Small intestine (tissue), 7 donors: ENCODE measurements at regions not wholly inside any gene's neighbourhood (a gene's known extent, or its start where the extent isn't known, plus 50 kb on each side); places are given as distances from the start of the nearest gene placed in this dataset.

ENCODE experiments used
- DNase-seq, 2 donors: peaks; one replicate each; pipeline versions ENCODE4 v3.0.0 to v3.0.0-alpha.2; 2013
- FAIRE-seq: peaks from 2 replicates; lab custom pipeline; 2012; peaks lifted over from hg19 to GRCh38; lab: Jason Lieb, UNC
- H3K27ac ChIP-seq, 3 donors: one replicate each; pipeline ENCODE4 v1.5.1; 2013; ENCODE audit warnings: low read length in 2 of 3, mild to moderate bottlenecking in 2 of 3, control low read depth in 1 of 3, inconsistent platforms in 1 of 3, low read depth in 1 of 3, moderate library complexity in 1 of 3
- H3K27me3 ChIP-seq, 3 donors: one replicate each; pipeline ENCODE4 v1.6.1; 2013; ENCODE audit warnings: low read length in 3 of 3, inconsistent platforms in 1 of 3; ENCODE audit not compliant: control insufficient read depth in 3 of 3, insufficient read depth in 3 of 3
- H3K36me3 ChIP-seq, 3 donors: one replicate each; pipeline ENCODE4 v1.6.1; 2013; ENCODE audit warnings: low read length in 3 of 3, inconsistent platforms in 1 of 3, low read depth in 1 of 3, mild to moderate bottlenecking in 1 of 3, moderate library complexity in 1 of 3; ENCODE audit not compliant: control insufficient read depth in 3 of 3, insufficient read depth in 2 of 3
- H3K4me1 ChIP-seq, 3 donors: one replicate each; pipeline ENCODE4 v1.6.1; 2013; ENCODE audit warnings: low read length in 2 of 3, inconsistent platforms in 1 of 3, low read depth in 1 of 3, mild to moderate bottlenecking in 1 of 3, moderate library complexity in 1 of 3; ENCODE audit not compliant: control insufficient read depth in 3 of 3, insufficient read depth in 2 of 3
- H3K4me3 ChIP-seq, 3 donors: one replicate each; pipeline ENCODE4 v1.5.1; 2013; ENCODE audit warnings: low read length in 3 of 3, control low read depth in 1 of 3, inconsistent platforms in 1 of 3, low read depth in 1 of 3, mild to moderate bottlenecking in 1 of 3, moderate library complexity in 1 of 3
- H3K9me3 ChIP-seq, 2 donors: one replicate each; pipeline ENCODE4 v1.6.1; 2013; ENCODE audit warnings: low read depth in 1 of 2, low read length in 1 of 2; ENCODE audit not compliant: control insufficient read depth in 2 of 2, insufficient read depth in 1 of 2
- WGBS, 3 donors: extraction: QIAGEN DNeasy Blood & Tissue Kit; methylation state at CpG; one replicate each; pipeline ENCODE4 v1.1.7; 2013; 5-methylcytosine and 5-hydroxymethylcytosine counted together
- donor health status: healthy with polysubstance abuse.
- donor health status: control.
- donor health status: control.
- donor health status: Bipolar disorder and iron deficiency.
- donor health status: healthy.

- Histone ChIP-seq H3K27me3 (no peaks in the 10 kb centered on the region), H3K36me3 (no peaks in the 10 kb centered on the region), H3K4me1 (no peaks in the 10 kb centered on the region), H3K4me3 (no peak overlapping the region), H3K27ac (no peak overlapping the region), H3K9me3 (no peaks in the 10 kb centered on the region)
- WGBS, 3 donors: 27 to 42% (median 32%) methylated on average over 2 of the region's 2 CpGs
- DNase-seq: no peak
- no peak for FAIRE-seq
Observed at GRCh38 chr16:75921281-75921680, 195.0 kb upstream of the CPHXL start.

- Histone ChIP-seq H3K4me1 (no peaks in the 10 kb centered on the region), H3K9me3 (no peaks in the 10 kb centered on the region), H3K4me3 (no peak overlapping the region), H3K36me3 (no peaks in the 10 kb centered on the region), H3K27me3 (no peaks in the 10 kb centered on the region), H3K27ac (no peak overlapping the region)
- FAIRE-seq: no peak
- 63 to 73% (median 72%) methylated on average over 3 of the region's 3 CpGs for WGBS, 3 donors
- no peak for DNase-seq
Observed at GRCh38 chr16:75922250-75922649, 196.0 kb upstream of the CPHXL start.

- 74 to 81% (median 78%) methylated on average over 3 of the region's 3 CpGs for WGBS, 3 donors
- DNase-seq: no peak
- FAIRE-seq: no peak
- H3K27me3 ChIP-seq: no peaks in the 10 kb centered on the region
- H3K4me1 ChIP-seq: no peaks in the 10 kb centered on the region
- H3K4me3 ChIP-seq: no peak overlapping the region
- H3K27ac ChIP-seq: no peak overlapping the region
- H3K36me3 ChIP-seq: no peaks in the 10 kb centered on the region
- no peaks in the 10 kb centered on the region for H3K9me3 ChIP-seq
Observed at GRCh38 chr16:75924397-75924796, 198.1 kb upstream of the CPHXL start.

GRCh38 chr16:75927810-75928209 is 201.5 kb upstream of the CPHXL start:
- Histone ChIP-seq H3K27ac (no peak overlapping the region), H3K27me3 (no peaks in the 10 kb centered on the region), H3K36me3 (no peaks in the 10 kb centered on the region), H3K4me1 (no peaks in the 10 kb centered on the region), H3K9me3 (no peaks in the 10 kb centered on the region), H3K4me3 (no peak overlapping the region)
- 40 to 78% (median 54%) methylated on average over 4 of the region's 4 CpGs for WGBS, 3 donors
- FAIRE-seq (no peak), DNase-seq (no peak)

GRCh38 chr16:75928295-75928694 is 202.0 kb upstream of the CPHXL start:
- DNase-seq (no peak), FAIRE-seq (no peak)
- Histone ChIP-seq H3K4me3 (no peak overlapping the region), H3K9me3 (no peaks in the 10 kb centered on the region), H3K36me3 (no peaks in the 10 kb centered on the region), H3K27ac (no peak overlapping the region), H3K27me3 (no peaks in the 10 kb centered on the region), H3K4me1 (no peaks in the 10 kb centered on the region)
- 83 to 86% (median 83%) methylated on average over 1 of the region's 1 CpG for WGBS, 3 donors

GRCh38 chr16:75929046-75929445 is 202.8 kb upstream of the CPHXL start:
- WGBS, 3 donors: 85 to 91% (median 87%) methylated on average over 1 of the region's 1 CpG
- FAIRE-seq: no peak
- no peak for DNase-seq
- H3K27ac ChIP-seq: no peak overlapping the region
- no peaks in the 10 kb centered on the region for H3K9me3 ChIP-seq
- H3K4me1 ChIP-seq: no peaks in the 10 kb centered on the region
- no peak overlapping the region for H3K4me3 ChIP-seq
- no peaks in the 10 kb centered on the region for H3K36me3 ChIP-seq
- no peaks in the 10 kb centered on the region for H3K27me3 ChIP-seq

GRCh38 chr16:75931043-75931442 is 204.8 kb upstream of the CPHXL start:
- Histone ChIP-seq H3K9me3 (no peaks in the 10 kb centered on the region), H3K36me3 (no peaks in the 10 kb centered on the region), H3K27me3 (no peaks in the 10 kb centered on the region), H3K4me1 (no peaks in the 10 kb centered on the region), H3K4me3 (no peak overlapping the region), H3K27ac (no peak overlapping the region)
- WGBS, 3 donors: 52 to 68% (median 58%) methylated on average over 1 of the region's 1 CpG
- DNase-seq (no peak), FAIRE-seq (no peak)

- Histone ChIP-seq H3K27me3 (no peaks in the 10 kb centered on the region), H3K36me3 (no peaks in the 10 kb centered on the region), H3K27ac (no peak overlapping the region), H3K4me1 (no peaks in the 10 kb centered on the region), H3K4me3 (no peak overlapping the region), H3K9me3 (no peaks in the 10 kb centered on the region)
- no peak for DNase-seq
- no peak for FAIRE-seq
- 86 to 93% (median 88%) methylated on average over 1 of the region's 1 CpG for WGBS, 3 donors
Observed at GRCh38 chr16:75931970-75932369, 205.7 kb upstream of the CPHXL start.

GRCh38 chr16:75938818-75939217 is 212.5 kb upstream of the CPHXL start:
- no peak for DNase-seq
- no peaks in the 10 kb centered on the region for H3K36me3 ChIP-seq

More at GRCh38 chr16:75938818-75939217, 212.5 kb upstream of the CPHXL start:
- Histone ChIP-seq H3K27ac (no peak overlapping the region), H3K4me3 (no peak overlapping the region), H3K9me3 (no peaks in the 10 kb centered on the region), H3K4me1 (peaks cover 0 to 13% (median 3%) of the 10 kb centered on the region in 3 donors), H3K27me3 (no peaks in the 10 kb centered on the region)
- FAIRE-seq: no peak
- 79 to 86% (median 85%) methylated on average over 8 of the region's 8 CpGs for WGBS, 3 donors
